ENCODE measurements at regions not wholly inside any gene's neighbourhood (a gene's known extent, or its start where the extent isn't known, plus 50 kb on each side); places are given as distances from the start of the nearest gene placed in this dataset.

GRCh38 chr5:121780406-121780805 is 71.3 kb upstream of the FTMT start:
- intact Hi-C loops (cut with micrococcal nuclease): no loop called here
- TF ChIP-seq CTCF (IDR thresholded peaks at IDR 0.05; ENCODE audit: borderline replicate concordance): no peak
- no peak for DNase-seq
- Histone ChIP-seq H3K36me3 (no peaks in the 10 kb centered on the region), H3K4me1 (no peaks in the 10 kb centered on the region), H3K27ac (replicated peaks) (no peak overlapping the region), H3K4me3 (no peak overlapping the region), H3K9me3 (replicated peaks) (no peaks in the 10 kb centered on the region), H3K27me3 (ENCODE audit: low read depth) (no peaks in the 10 kb centered on the region)

- intact Hi-C loops (cut with micrococcal nuclease): no loop called here
- H3K4me1 ChIP-seq: no peaks in the 10 kb centered on the region
- H3K36me3 ChIP-seq: no peaks in the 10 kb centered on the region
- no peaks in the 10 kb centered on the region for H3K9me3 ChIP-seq (replicated peaks)
- DNase-seq: no peak
- TF ChIP-seq CTCF (IDR thresholded peaks at IDR 0.05; ENCODE audit: borderline replicate concordance): no peak
- no peaks in the 10 kb centered on the region for H3K27me3 ChIP-seq (ENCODE audit: low read depth)
- H3K27ac ChIP-seq (replicated peaks): no peak overlapping the region
- no peak overlapping the region for H3K4me3 ChIP-seq
Observed at GRCh38 chr5:121783700-121784099, 68.0 kb upstream of the FTMT start.

GRCh38 chr5:121793791-121794190 is 57.9 kb upstream of the FTMT start:
- no peak for DNase-seq
- Histone ChIP-seq H3K36me3 (no peaks in the 10 kb centered on the region), H3K9me3 (replicated peaks) (peaks cover 10% of the 10 kb centered on the region), H3K4me1 (no peaks in the 10 kb centered on the region), H3K27me3 (ENCODE audit: low read depth) (no peaks in the 10 kb centered on the region), H3K4me3 (no peak overlapping the region), H3K27ac (replicated peaks) (no peak overlapping the region)
- no peak for TF ChIP-seq CTCF (IDR thresholded peaks at IDR 0.05; ENCODE audit: borderline replicate concordance)
- intact Hi-C loops (cut with micrococcal nuclease): no loop called here

GRCh38 chr5:121795511-121795910 is 56.2 kb upstream of the FTMT start:
- H3K36me3 ChIP-seq: no peaks in the 10 kb centered on the region
- no peaks in the 10 kb centered on the region for H3K27me3 ChIP-seq (ENCODE audit: low read depth)
- no peak for TF ChIP-seq CTCF (IDR thresholded peaks at IDR 0.05; ENCODE audit: borderline replicate concordance)
- DNase-seq: no peak
- intact Hi-C loops (cut with micrococcal nuclease): no loop called here
- no peak overlapping the region for H3K27ac ChIP-seq (replicated peaks)
- H3K4me3 ChIP-seq: no peak overlapping the region
- peaks cover 5% of the 10 kb centered on the region for H3K9me3 ChIP-seq (replicated peaks)
- no peaks in the 10 kb centered on the region for H3K4me1 ChIP-seq

GRCh38 chr5:121797681-121798518 is 53.8 kb upstream of the FTMT start:
- Histone ChIP-seq H3K36me3 (no peaks in the 10 kb centered on the region), H3K27me3 (ENCODE audit: low read depth) (no peaks in the 10 kb centered on the region), H3K27ac (replicated peaks) (no peak overlapping the region), H3K4me3 (no peak overlapping the region), H3K4me1 (no peaks in the 10 kb centered on the region), H3K9me3 (replicated peaks) (peaks cover 6% of the 10 kb centered on the region)
- DNase-seq: no peak
- intact Hi-C loops (cut with micrococcal nuclease): no loop called here
- no peak for TF ChIP-seq CTCF (IDR thresholded peaks at IDR 0.05; ENCODE audit: borderline replicate concordance)

All from left ventricle myocardium inferior (tissue), 1 donor.